Cardiac muscle cell (in vitro differentiated cells and primary cell): ENCODE measurements at regions not wholly inside any gene's neighbourhood (a gene's known extent, or its start where the extent isn't known, plus 50 kb on each side); places are given as distances from the start of the nearest gene placed in this dataset.
A peak's percentile ranks its signal among the peaks of the same experiment; 100 is the strongest.

ENCODE experiments used
- DNase-seq, 2 donors: peaks; one replicate each; pipeline versions ENCODE4 v3.0.0 to v3.0.0-alpha.2; 2010 to 2017; ENCODE audit warnings: low read depth in 1 of 2, low spot score in 1 of 2
- H3K27ac ChIP-seq: fragments of 200-600 bp; sonication (generic); 2 replicates; pipeline ENCODE4 v1.5.1; 2016
- H3K27me3 ChIP-seq: fragments of 200-600 bp; sonication (generic); 2 replicates; pipeline ENCODE4 v1.6.0; 2016; ENCODE audit warnings: control low read depth
- H3K36me3 ChIP-seq: fragments of 200-600 bp; sonication (generic); 2 replicates; pipeline ENCODE4 v1.5.1; 2016; ENCODE audit warnings: control low read depth
- H3K4me1 ChIP-seq: fragments of 200-600 bp; sonication (generic); 2 replicates; pipeline ENCODE4 v1.8.1; 2017; ENCODE audit warnings: low read depth, mild to moderate bottlenecking, mixed run types
- H3K4me3 ChIP-seq: fragments of 200-600 bp; sonication (generic); 2 replicates; pipeline ENCODE4 v1.5.1; 2016; ENCODE audit warnings: mild to moderate bottlenecking
- H3K9me3 ChIP-seq: fragments of 200-600 bp; sonication (generic); 2 replicates; pipeline ENCODE4 v1.5.1; 2017; ENCODE audit warnings: low read depth, mild to moderate bottlenecking, control low read depth
- CTCF ChIP-seq: IDR thresholded peaks from 2 replicates; pipeline ENCODE4 v1.5.1; 2012; ENCODE audit warnings: low read depth, mild to moderate bottlenecking, low read length

GRCh38 chr1:198876371-198876871 lies 237.6 kb downstream of the PTPRC start:
- H3K27ac ChIP-seq, result no peak overlapping the region
- no peak for DNase-seq

GRCh38 chr1:198878566-198878965 lies 239.7 kb downstream of the PTPRC start:
- TF ChIP-seq CTCF, result no peak
- Histone ChIP-seq H3K4me3 (no peak overlapping the region), H3K4me1 (no peaks in the 10 kb centered on the region), H3K9me3 (no peaks in the 10 kb centered on the region), H3K36me3 (no peaks in the 10 kb centered on the region), H3K27ac (no peak overlapping the region), H3K27me3 (no peaks in the 10 kb centered on the region)
- DNase-seq, result no peak

More at GRCh38 chr1:198876371-198876871, 237.6 kb downstream of the PTPRC start:
- no peak for TF ChIP-seq CTCF
- H3K9me3 ChIP-seq, result no peaks in the 10 kb centered on the region
- no peaks in the 10 kb centered on the region for H3K27me3 ChIP-seq
- no peaks in the 10 kb centered on the region for H3K4me1 ChIP-seq
- H3K4me3 ChIP-seq, result no peak overlapping the region
- no peaks in the 10 kb centered on the region for H3K36me3 ChIP-seq

GRCh38 chr1:198879711-198880306 lies 241.0 kb downstream of the PTPRC start:
- no peaks in the 10 kb centered on the region for H3K36me3 ChIP-seq
- H3K27ac ChIP-seq, result no peak overlapping the region
- H3K27me3 ChIP-seq, result no peaks in the 10 kb centered on the region
- no peaks in the 10 kb centered on the region for H3K4me1 ChIP-seq
- H3K4me3 ChIP-seq, result no peak overlapping the region
- no peaks in the 10 kb centered on the region for H3K9me3 ChIP-seq
- TF ChIP-seq CTCF, result no peak
- DNase-seq, result no peak

GRCh38 chr1:198880397-198880796 lies 241.6 kb downstream of the PTPRC start:
- TF ChIP-seq CTCF, result no peak
- H3K9me3 ChIP-seq, result no peaks in the 10 kb centered on the region
- no peaks in the 10 kb centered on the region for H3K27me3 ChIP-seq
- no peak overlapping the region for H3K4me3 ChIP-seq
- DNase-seq, result peak in 1 of 2 donors; percentile 86
- no peak overlapping the region for H3K27ac ChIP-seq
- no peaks in the 10 kb centered on the region for H3K4me1 ChIP-seq
- no peaks in the 10 kb centered on the region for H3K36me3 ChIP-seq

GRCh38 chr1:198880818-198881597 lies 242.2 kb downstream of the PTPRC start:
- Histone ChIP-seq H3K4me3 (no peak overlapping the region), H3K27me3 (no peaks in the 10 kb centered on the region), H3K4me1 (no peaks in the 10 kb centered on the region), H3K27ac (no peak overlapping the region), H3K36me3 (no peaks in the 10 kb centered on the region), H3K9me3 (no peaks in the 10 kb centered on the region)
- TF ChIP-seq CTCF, result no peak
- DNase-seq, result peak in 1 of 2 donors; percentile 95
